K562 (cell line): ENCODE measurements at regions not wholly inside any gene's neighbourhood (a gene's known extent, or its start where the extent isn't known, plus 50 kb on each side); places are given as distances from the start of the nearest gene placed in this dataset.

Experiments used
- ATAC-seq: fragments of 200-7000 bp; cut with Tn5 transposase; 3 replicates; pipeline ENCODE4 v1.9.1; 2020; ENCODE audit warnings: moderate library complexity
- BruUV-seq: library from RNA; stranded (reverse); fragments of 400-500 nt; replicated peaks from 2 replicates; lab custom pipeline; 2021; lab: Mats Ljungman, UMichigan
- CTCF ChIA-PET: fragments of 300-600 bp; formaldehyde crosslinking; extraction: SDS; loops from one replicate; lab custom pipeline; 2021; ENCODE audit warnings: low intra/inter-chr PET ratio; lab: Yijun Ruan, JAX
- POLR2A ChIA-PET: fragments of 300-600, 350-650 bp; sonication (Branson Sonifier 250); formaldehyde crosslinking; extraction: SDS; loops from one replicate; lab custom pipeline; 2021; ENCODE audit warnings: antibody characterized with exemption, inconsistent platforms; lab: Yijun Ruan, JAX
- DNase-seq, 4 experiments: peaks; one replicate each; pipeline versions ENCODE4 v3.0.0 to v3.0.0-alpha.2; 2011 to 2018; ENCODE audit warnings: low spot score in 3 of 4, mixed read lengths in 3 of 4; ENCODE audit errors: extremely low read depth in 1 of 4
- FAIRE-seq: peaks from 2 replicates; lab custom pipeline; 2011; peaks lifted over from hg19 to GRCh38; lab: Jason Lieb, UNC
- H2AFZ ChIP-seq: 2 replicates; pipeline ENCODE4 v1.6.0; 2011; ENCODE audit warnings: low read depth, low read length, control low read depth, inconsistent platforms
- H3K27ac ChIP-seq: fragments of 200-600 bp; 3 replicates; pipeline ENCODE4 v1.8.0; 2011; ENCODE audit warnings: low read depth, mild to moderate bottlenecking, control low read depth, inconsistent platforms, low read length, moderate library complexity, mixed read lengths; ENCODE audit errors: extremely low read depth
- H3K27me3 ChIP-seq, 2 experiments: fragments of 300-600 bp in 1 of 2; 2 replicates in 1 of 2; 3 replicates in 1 of 2; pipeline versions ENCODE4 v1.6.0 to v1.8.0; 2011; ENCODE audit warnings: inconsistent platforms in 2 of 2, low read length in 2 of 2, mild to moderate bottlenecking in 1 of 2, mixed read lengths in 1 of 2, moderate library complexity in 1 of 2; ENCODE audit not compliant: control insufficient read depth in 2 of 2, insufficient read depth in 2 of 2
- H3K36me3 ChIP-seq: fragments of 300-600 bp; 3 replicates; pipeline ENCODE4 v1.8.0; 2011; ENCODE audit warnings: mild to moderate bottlenecking, low read length, inconsistent platforms; ENCODE audit not compliant: control insufficient read depth, insufficient read depth
- H3K4me1 ChIP-seq, 2 experiments: fragments of 200-600 bp in 1 of 2; replicated peaks in 1 of 2; 2 replicates in 1 of 2; 3 replicates in 1 of 2; pipeline versions ENCODE4 v1.5.1 to v1.8.0; 2011; ENCODE audit warnings: inconsistent platforms in 2 of 2, low read length in 2 of 2, mild to moderate bottlenecking in 1 of 2, mixed read lengths in 1 of 2, moderate library complexity in 1 of 2; ENCODE audit not compliant: control insufficient read depth in 2 of 2, insufficient read depth in 2 of 2
- H3K4me2 ChIP-seq: 2 replicates; pipeline ENCODE4 v1.6.1; 2011; ENCODE audit warnings: low read length, control low read depth, inconsistent platforms, mixed read lengths; ENCODE audit not compliant: insufficient read depth
- H3K4me3 ChIP-seq: fragments of 200-600 bp; sonication (generic), shearing (Covaris generic); 2 replicates; pipeline ENCODE4 v1.5.1; 2016; ENCODE audit warnings: control low read depth, inconsistent platforms
- H3K79me2 ChIP-seq: fragments of 200-600 bp; 3 replicates; pipeline ENCODE4 v1.8.0; 2011; ENCODE audit warnings: low read length, inconsistent platforms; ENCODE audit not compliant: control insufficient read depth, insufficient read depth
- H3K9ac ChIP-seq, 2 experiments: 2 replicates each; pipeline versions ENCODE4 v1.6.0 to v1.6.1; 2011; ENCODE audit warnings: low read depth in 2 of 2, low read length in 2 of 2, control low read depth in 1 of 2, inconsistent platforms in 1 of 2, mild to moderate bottlenecking in 1 of 2, mixed read lengths in 1 of 2; ENCODE audit not compliant: insufficient read depth in 1 of 2
- H3K9me1 ChIP-seq: one replicate; pipeline ENCODE4 v1.6.0; 2011; ENCODE audit warnings: inconsistent platforms, mild to moderate bottlenecking, low read length, moderate library complexity; ENCODE audit not compliant: control insufficient read depth, insufficient read depth
- H3K9me3 ChIP-seq: replicated peaks from 2 replicates; pipeline ENCODE4 v1.5.1; 2011; ENCODE audit warnings: low read depth, low read length, inconsistent platforms; ENCODE audit not compliant: control insufficient read depth, insufficient read depth
- H4K20me1 ChIP-seq: replicated peaks from 2 replicates; pipeline ENCODE4 v1.6.1; 2011; ENCODE audit warnings: low read length, inconsistent platforms, mixed read lengths; ENCODE audit not compliant: control insufficient read depth, insufficient read depth
- ELK1 ChIP-seq: sonication (generic); formaldehyde crosslinking; IDR thresholded peaks from 2 replicates; pipeline ENCODE4 v1.8.1; 2022; ENCODE audit warnings: missing genetic modification reagents
- MLLT1 ChIP-seq, 2 experiments: fragments of 450-650 bp; IDR thresholded peaks; 2 replicates each; pipeline ENCODE4 v1.6.1; 2016
- ZBTB11 ChIP-seq, 3 experiments: fragments of 200-800 bp in 1 of 3; fragments of 250-450 bp in 1 of 3; fragments of 450-650 bp in 1 of 3; sonication (Bioruptor Pico) in 1 of 3; sonication (Bioruptor generic) in 1 of 3; formaldehyde crosslinking in 1 of 3; IDR thresholded peaks; 2 replicates each; pipeline versions ENCODE4 v1.6.1 to v1.8.0; 2016 to 2022; ENCODE audit warnings: mild to moderate bottlenecking in 2 of 3, missing genetic modification characterization in 2 of 3, missing compliant biosample characterization in 1 of 3, moderate library complexity in 1 of 3
- ZNF407 ChIP-seq: fragments of 450-650 bp; IDR thresholded peaks from 2 replicates; pipeline ENCODE4 v1.6.1; 2016; ENCODE audit warnings: low read depth
- whole genome bisulfite sequencing: fragments of 100-300 bp; shearing (Covaris generic); methylation state at CpG from one replicate; pipeline ENCODE4 v1.1.6; 2016; ENCODE audit warnings: low coverage, mixed read lengths; ENCODE audit not compliant: insufficient coverage; ENCODE audit errors: missing lambda C conversion rate; 5-methylcytosine and 5-hydroxymethylcytosine counted together
- in situ Hi-C: fragments of 300-500 bp; cut with MboI; formaldehyde crosslinking; loops from 4 replicates; pipeline ENCODE4 v1.15.0; 2018; ENCODE audit warnings: inconsistent platforms, mixed read lengths
- intact Hi-C: fragments of 100-400 bp; cut with micrococcal nuclease; formaldehyde crosslinking; loops from 2 replicates; pipeline ENCODE4 v1.14.2; 2022

GRCh38 chr7:19508124-19508523 is 200.7 kb downstream of the POLR1F start:
- in situ Hi-C loops (no loop called here), intact Hi-C loops (no loop called here)
- H3K9me1 ChIP-seq: no peaks in the 10 kb centered on the region
- no peaks in the 10 kb centered on the region for H4K20me1 ChIP-seq
- H3K27me3 ChIP-seq: no peaks in the 10 kb centered on the region
- H3K9me3 ChIP-seq: no peaks in the 10 kb centered on the region
- BruUV-seq: no TSS peak
- H3K4me2 ChIP-seq: no peak overlapping the region
- no peak for DNase-seq
- CTCF ChIA-PET: no interaction called here
- H3K4me3 ChIP-seq: no peak overlapping the region
- FAIRE-seq: no peak
- no peaks in the 10 kb centered on the region for H3K36me3 ChIP-seq
- 4% methylated on average over 2 of the region's 2 CpGs for WGBS
- H3K27ac ChIP-seq: no peak overlapping the region
- POLR2A ChIA-PET: no interaction called here
- ATAC-seq: no peak
- no peaks in the 10 kb centered on the region for H3K4me1 ChIP-seq
- no peak overlapping the region for H3K9ac ChIP-seq
- H2AFZ ChIP-seq: no peak overlapping the region
- no peaks in the 10 kb centered on the region for H3K79me2 ChIP-seq
- TF ChIP-seq ZNF407: no peak
- no peak for TF ChIP-seq ZBTB11 (CRISPR knock-in tag; IDR thresholded peaks at IDR 0.05)
- no peak for TF ChIP-seq ELK1 (CRISPR knock-in tag)
- no peak for TF ChIP-seq MLLT1 (IDR thresholded peaks at IDR 0.05)
